PC-3 (cell line): ENCODE measurements at regions not wholly inside any gene's neighbourhood (a gene's known extent, or its start where the extent isn't known, plus 50 kb on each side); places are given as distances from the start of the nearest gene placed in this dataset.
"Not testable (repeated sequence)": the region's sequence is repeated elsewhere in the genome, so short reads cannot be mapped to it uniquely, and the experiment has no call there.

ENCODE experiments used
- EZH2 ChIP-seq: fragments of 300-600 bp; sonication (generic); IDR thresholded peaks from one replicate; pipeline ENCODE4 v1.6.1; 2017; ENCODE audit warnings: antibody characterized with exemption, mild to moderate bottlenecking, low read length; ENCODE audit not compliant: unreplicated experiment
- EZH2phosphoT487 ChIP-seq: fragments of 300-600 bp; sonication (generic); IDR thresholded peaks from 2 replicates; pipeline ENCODE4 v1.6.1; 2018; ENCODE audit warnings: mild to moderate bottlenecking, antibody characterized with exemption, low read length, borderline replicate concordance
- TF ChIP-seq, protein P1 (sequence below): fragments of 300-600 bp; sonication (generic); conservative IDR thresholded peaks from 2 replicates; pipeline ENCODE4 v1.5.1; 2017; ENCODE audit warnings: antibody characterized with exemption, low read depth, mild to moderate bottlenecking, low read length

DNA sequence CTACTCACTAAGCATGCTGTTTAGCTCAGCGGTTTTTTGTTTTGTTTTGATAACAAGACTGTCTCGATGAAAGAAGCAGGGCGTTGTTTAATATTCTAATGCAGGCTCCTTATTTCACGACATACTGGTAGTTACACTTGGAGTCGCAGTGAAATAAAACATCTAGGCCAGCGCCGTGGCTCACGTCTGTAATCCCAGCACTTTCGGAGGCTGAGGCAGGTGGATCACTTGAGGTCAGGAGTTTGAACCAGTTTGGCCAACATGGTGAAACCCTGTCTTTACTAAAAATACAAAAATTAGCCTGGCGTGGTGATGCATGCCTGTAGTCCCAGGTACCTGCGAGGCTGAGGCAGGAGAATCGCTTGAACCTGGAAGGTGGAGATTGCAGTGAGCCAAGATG is 145.8 kb downstream of the MYCN start:
- TF ChIP-seq, protein P1, sequence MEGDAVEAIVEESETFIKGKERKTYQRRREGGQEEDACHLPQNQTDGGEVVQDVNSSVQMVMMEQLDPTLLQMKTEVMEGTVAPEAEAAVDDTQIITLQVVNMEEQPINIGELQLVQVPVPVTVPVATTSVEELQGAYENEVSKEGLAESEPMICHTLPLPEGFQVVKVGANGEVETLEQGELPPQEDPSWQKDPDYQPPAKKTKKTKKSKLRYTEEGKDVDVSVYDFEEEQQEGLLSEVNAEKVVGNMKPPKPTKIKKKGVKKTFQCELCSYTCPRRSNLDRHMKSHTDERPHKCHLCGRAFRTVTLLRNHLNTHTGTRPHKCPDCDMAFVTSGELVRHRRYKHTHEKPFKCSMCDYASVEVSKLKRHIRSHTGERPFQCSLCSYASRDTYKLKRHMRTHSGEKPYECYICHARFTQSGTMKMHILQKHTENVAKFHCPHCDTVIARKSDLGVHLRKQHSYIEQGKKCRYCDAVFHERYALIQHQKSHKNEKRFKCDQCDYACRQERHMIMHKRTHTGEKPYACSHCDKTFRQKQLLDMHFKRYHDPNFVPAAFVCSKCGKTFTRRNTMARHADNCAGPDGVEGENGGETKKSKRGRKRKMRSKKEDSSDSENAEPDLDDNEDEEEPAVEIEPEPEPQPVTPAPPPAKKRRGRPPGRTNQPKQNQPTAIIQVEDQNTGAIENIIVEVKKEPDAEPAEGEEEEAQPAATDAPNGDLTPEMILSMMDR, result not testable (repeated sequence)
- TF ChIP-seq EZH2, EZH2phosphoT487: not testable (repeated sequence)
